GM15510 (cell line): ENCODE measurements at regions not wholly inside any gene's neighbourhood (a gene's known extent, or its start where the extent isn't known, plus 50 kb on each side); places are given as distances from the start of the nearest gene placed in this dataset.

Experiments
- POLR2A ChIP-seq: IDR thresholded peaks from 3 replicates; pipeline ENCODE4 v1.6.1; 2011; ENCODE audit warnings: borderline replicate concordance; ENCODE audit not compliant: insufficient read length; ENCODE audit errors: extremely low read depth

DNA sequence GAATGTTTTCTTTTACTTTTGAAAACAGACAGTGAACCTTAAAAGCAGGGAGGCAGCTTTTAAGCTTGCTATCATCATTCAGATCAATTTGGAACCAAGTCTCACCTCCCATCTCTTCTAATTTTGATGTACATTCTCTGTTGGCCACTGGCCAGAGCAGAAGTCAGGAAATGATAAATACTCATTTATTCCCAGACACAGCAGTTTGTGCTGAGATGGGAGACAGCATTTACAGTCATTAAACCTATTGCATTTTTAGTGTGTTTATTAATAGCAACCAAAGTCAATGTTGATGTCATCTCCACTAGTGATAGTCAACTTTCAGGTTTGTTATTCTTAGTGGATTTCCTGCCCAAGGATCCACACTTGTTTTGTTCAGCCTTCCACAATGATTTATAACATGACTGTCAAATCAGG is 320.0 kb upstream of the ATP2B1 start:
- TF ChIP-seq POLR2A, result no peak

DNA sequence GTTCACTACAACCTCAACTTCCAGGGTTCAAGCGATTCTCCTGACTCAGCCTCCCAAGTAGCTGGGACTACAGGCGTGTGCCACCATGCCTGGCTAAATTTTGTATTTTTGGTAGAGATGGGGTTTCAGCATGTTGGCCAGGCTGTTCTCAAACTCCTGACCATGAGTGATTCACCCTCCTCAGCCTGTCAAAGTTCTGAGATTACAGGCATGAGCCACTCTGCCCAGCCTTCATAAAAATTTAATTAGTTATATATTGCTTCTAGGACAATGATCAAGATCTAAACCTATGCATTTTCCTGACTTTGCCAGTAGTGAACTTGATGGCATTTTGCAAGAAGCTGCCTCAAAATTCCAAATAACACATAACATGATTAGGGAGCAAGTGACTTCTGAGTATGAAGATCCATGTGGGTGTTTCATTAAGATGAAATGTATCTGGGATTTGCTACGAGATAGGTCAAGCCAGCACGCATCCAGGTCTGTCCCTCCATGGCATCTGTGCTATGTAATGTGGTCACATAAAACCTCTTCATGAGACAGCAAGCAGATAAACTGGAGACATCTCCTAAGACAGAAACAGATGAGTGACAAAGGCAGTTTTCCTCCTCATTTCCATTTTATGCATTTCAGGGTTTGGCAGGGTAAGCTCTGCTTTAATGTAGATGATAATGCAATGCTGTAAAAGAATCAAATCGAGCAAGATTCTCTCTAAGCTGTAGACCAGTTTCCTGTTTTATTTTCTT is 319.4 kb upstream of the ATP2B1 start:
- no peak for TF ChIP-seq POLR2A

DNA sequence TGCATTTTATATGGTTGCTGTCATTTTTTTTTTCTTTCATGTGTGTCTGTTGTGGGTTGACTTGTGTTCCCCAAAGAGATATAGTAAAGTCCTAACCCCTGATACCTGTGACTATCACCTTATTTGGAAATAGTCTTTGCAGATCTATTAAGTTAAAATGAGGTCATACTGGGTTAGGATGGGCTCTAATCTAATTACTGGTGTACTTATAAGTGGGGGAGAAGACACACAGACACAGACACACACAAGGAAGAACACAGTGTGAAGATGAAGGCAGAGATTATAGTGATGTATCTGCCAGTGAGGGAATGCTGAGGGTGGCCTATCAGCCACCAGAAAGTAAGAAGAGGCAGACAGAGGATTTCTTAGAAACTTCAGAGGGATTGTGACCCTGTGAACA is 318.4 kb upstream of the ATP2B1 start:
- no peak for TF ChIP-seq POLR2A

DNA sequence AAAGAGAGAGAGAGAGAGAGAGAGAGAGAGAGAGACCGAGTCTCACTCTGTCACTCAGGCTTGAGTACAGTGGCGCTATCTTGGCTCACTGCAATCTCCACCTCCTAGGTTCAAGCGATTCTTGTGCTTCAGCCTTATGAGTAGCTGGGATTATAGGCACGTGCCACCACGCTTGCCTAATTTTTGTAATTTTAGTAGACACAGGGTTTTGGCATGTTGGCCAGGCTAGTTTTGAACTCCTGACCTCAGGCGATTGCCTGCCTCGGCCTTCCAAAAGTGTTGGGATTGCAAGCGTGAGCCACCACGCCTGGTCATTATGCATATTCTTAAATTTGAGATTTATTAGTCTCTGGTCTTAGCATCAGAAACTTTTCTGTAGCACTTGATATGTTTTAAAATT is 317.9 kb upstream of the ATP2B1 start:
- no peak for TF ChIP-seq POLR2A

DNA sequence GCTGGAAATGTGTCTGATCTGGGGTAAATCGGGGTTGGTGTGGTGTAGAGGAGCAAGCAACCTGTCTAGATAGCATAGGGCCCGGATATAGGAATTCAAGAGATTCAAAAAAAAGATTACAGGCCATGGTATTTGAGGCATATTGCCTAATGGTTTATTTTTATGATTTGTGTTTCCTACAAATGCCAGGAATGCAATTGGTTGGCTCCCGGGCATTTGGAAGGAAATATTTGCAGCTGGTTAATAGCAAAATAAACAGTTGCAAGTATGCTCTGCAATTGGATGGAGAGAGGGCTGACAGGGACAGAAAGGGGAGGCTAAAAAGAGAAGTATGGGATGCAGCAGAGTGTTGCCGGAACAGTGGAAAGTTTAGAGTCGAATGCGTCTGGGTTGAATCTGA is 315.6 kb upstream of the ATP2B1 start:
- no peak for TF ChIP-seq POLR2A

DNA sequence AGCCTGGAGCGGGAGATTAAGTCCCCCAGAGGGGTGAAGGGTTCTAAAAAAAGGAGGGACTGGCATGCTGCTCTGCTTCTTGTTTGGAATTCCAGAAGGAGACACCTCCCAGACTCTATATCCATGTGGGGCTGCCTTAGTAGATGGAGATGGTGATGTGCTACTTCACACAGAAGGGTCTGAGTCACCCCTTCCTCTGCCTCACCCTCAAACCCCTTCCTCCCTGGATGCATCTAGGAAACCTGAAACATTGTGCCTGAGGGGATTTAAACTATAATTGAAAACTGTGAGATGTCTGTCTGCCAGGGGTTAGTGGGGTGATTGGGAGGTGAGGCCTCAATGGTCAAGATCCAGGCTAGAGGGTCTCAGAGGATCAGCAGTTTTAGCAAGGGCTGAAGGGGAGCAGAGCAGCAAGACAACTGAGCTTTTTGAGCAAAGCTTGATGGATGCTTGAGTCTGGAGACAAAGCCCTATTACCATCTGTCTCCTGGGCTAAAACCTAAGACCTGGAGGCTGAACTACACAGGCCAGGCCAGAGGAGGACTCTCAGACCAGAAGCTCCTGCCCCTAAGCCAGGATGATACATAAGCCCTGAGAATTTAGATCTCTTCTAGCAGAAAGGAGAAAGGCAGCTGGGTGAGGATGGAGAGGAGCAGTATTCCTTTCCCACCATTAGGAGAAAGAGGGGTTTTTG is 314.7 kb upstream of the ATP2B1 start:
- no peak for TF ChIP-seq POLR2A

DNA sequence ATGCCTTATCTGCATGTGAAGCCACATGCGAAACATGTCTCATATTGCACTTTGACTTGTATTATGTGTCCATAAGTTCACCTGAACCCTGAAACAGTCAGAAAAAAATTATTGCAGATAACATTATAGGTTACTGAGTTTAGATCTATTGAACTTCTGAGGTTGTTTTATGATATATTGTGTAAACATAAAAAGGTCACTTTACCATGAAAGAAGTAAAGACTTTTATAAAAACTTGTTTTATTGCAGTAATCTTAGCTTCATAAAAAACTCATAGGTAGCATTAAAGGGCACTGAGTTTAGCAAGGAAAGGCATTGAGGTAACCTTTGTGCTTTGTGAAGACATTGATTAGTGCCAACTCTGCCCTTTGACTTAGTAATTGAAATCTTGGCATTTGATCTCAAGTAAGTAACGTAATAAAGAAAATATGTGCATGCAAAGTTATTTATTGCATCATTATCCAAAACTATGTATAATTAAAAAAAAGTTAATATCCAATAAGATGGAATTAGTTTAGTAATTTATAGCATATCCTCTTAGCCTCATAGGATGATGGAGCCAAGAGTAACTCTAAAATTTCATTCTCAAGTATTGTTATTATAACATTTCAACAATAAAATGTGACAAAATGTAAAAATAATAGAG is 313.3 kb upstream of the ATP2B1 start:
- no peak for TF ChIP-seq POLR2A

DNA sequence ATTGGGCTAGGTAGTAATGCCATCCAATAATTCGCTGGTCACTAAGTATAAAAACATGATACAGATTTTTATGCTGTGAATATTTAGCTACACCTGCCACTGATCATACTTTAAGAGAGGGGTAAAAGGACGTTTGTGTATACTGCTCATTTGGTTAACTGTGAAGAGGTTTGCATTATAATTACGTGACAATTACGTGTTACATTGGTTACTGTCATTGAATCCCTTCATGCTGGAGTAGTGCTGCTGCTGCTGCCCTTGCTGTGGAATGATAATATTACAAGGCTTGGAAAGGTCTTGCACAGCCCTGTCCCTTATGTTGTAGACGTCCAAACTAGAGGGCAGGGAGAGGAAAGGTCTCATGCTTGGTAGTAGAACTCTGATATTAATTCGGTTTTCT is 312.2 kb upstream of the ATP2B1 start:
- no peak for TF ChIP-seq POLR2A

DNA sequence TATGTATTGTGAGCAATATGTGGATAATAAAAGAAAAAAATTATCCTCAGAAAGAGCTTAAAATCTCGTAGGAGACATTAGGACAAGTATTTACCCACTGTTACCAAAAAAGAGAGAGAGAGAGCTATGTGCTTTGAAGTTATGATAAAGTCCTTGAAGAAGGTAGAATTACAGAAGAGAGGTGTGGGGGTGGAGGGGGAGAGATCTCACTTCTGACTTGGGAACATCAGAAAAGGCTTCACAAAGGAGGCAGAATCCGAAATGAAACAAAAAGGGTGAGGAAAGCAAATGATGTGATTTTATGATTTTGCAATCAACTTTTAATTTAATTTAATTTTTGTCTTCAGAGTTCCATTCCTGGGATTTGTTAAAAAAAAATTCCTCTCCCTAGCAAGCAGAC is 311.8 kb upstream of the ATP2B1 start:
- TF ChIP-seq POLR2A, result no peak

DNA sequence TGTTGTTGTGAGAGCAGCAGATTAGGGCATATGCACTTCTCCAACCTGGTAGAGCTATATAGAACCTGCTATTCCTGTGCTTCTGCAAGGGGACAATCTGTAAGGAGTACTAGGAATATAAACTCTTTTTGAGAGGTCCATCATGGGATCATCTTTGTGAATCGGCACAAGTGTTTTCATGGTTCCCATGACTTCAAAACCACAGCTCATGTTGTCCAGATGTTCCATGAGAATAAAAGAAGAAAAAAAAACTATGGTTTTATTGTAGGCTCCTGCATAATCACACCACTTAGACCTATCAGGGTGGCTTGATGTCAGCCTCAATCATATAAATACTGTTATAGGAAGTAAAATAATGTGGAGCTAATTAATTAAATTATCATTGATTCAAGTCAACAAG is 311.4 kb upstream of the ATP2B1 start:
- TF ChIP-seq POLR2A, result no peak

DNA sequence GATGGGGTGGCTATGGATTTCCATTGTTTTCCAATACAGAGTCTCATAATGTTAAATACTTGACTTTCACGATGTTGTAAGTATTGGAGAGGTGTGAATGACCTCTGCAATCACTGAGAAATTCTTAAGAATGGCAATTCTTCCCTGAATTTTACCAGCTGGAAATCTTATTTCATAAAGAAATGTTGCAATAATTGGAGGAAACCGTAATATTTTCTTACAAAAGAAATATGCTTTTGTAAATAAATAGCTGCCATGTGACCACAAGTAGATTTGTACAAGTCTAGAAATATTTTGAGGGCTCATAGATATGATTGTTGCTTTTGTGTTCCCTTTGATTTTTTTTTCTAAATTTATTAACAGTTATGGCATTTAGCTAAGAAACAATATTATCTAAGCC is 308.7 kb upstream of the ATP2B1 start:
- no peak for TF ChIP-seq POLR2A

DNA sequence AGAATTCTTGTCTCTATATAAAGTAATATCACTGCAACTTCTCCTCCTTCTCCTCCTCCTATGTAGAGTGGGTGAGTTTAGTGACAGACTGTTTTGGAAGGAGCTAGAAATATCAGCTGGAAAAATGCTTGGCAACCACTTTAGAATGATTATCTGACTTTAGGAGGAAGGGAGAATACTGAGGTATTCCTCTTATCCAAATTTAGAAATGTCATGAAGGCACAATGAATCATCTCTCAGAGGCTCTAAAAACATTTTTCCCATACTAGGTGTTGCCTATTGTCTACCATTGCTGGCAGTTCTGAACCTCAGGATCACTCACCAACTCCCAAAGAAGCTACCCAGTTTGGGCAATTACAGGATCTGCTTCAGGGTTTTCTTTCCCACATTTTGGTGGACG is 306.6 kb upstream of the ATP2B1 start:
- TF ChIP-seq POLR2A, result no peak

DNA sequence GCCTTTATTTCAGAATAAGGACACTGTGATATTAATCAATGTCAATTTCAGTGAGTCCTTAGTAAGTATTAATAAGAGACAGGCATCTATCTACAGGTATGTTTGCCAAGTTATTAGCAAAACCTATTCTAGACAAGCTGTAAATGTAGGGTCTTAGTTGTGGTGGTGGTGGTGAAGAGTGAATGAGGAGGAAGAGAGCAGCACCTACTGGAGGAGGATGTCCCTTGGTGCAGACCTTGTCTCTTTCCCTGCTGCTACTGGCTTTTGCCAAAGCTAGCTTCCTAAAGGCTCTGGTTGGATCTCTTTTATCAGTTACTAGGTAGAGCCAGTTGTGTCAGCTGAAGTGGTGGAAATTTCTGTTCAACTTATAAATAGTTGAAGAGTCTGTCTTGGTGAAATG is 304.8 kb upstream of the ATP2B1 start:
- TF ChIP-seq POLR2A, result no peak

DNA sequence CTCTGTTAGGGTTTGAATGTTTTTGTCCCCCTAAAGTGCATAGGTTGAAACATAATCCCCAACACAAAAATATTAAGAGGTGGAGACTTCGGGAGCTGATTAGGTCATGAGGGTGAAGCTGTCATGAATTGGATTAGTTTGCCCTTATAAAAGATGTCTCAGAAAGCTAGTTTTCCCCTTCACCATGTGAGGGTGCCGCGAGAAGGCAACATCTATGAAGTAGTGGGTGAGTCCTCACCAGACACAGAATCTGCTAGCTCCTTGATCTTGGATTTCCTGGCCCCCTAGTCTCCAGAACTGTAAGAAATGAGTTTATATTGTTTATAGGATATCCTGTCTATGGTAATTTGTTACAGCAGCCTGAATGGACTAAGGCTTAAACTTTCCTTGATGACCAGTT is 301.5 kb upstream of the ATP2B1 start:
- no peak for TF ChIP-seq POLR2A

DNA sequence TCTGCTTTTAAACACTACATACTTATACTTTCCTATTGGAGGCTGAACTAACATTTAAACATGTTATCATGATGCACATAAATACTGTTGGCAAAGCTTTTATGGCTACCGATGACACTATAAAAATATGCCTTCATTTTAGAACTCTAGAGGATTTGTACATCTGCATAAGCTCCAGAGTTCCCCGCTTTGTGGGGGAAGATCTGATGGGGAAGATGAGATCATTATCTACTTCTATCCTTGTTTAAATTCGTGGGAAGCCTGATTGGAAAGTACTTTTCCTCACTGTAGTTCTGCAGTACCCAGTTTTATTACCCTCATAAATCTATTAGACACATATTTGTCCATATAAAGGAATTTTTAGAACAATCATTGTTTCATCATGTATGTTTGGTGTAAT is 299.6 kb upstream of the ATP2B1 start:
- no peak for TF ChIP-seq POLR2A
